Left renal cortex interstitium (tissue), 4 donors: ENCODE measurements at regions not wholly inside any gene's neighbourhood (a gene's known extent, or its start where the extent isn't known, plus 50 kb on each side); places are given as distances from the start of the nearest gene placed in this dataset.

Experiments
- DNase-seq, 4 donors: peaks; one replicate each; pipeline ENCODE4 v3.0.0-alpha.2; 2013; ENCODE audit warnings: low read depth in 4 of 4, low spot score in 2 of 4, missing footprints in 1 of 4

GRCh38 chr18:74023220-74023619 is 124.4 kb downstream of the FBXO15 start:
- DNase-seq: peak in 1 of 4 donors; percentile 8

GRCh38 chr18:74019864-74020263 is 127.8 kb downstream of the FBXO15 start:
- no peak for DNase-seq

- DNase-seq: peak in 1 of 4 donors; percentile 8
Observed at GRCh38 chr18:74013955-74014354, 133.7 kb downstream of the FBXO15 start.

GRCh38 chr18:74012954-74013630 is 134.5 kb downstream of the FBXO15 start:
- no peak for DNase-seq

GRCh38 chr18:74006143-74006542 is 141.5 kb downstream of the FBXO15 start:
- DNase-seq: no peak

GRCh38 chr18:74005320-74006109 is 142.1 kb downstream of the FBXO15 start:
- DNase-seq: no peak

GRCh38 chr18:73992242-73993022 is 155.2 kb downstream of the FBXO15 start:
- no peak for DNase-seq

GRCh38 chr18:73991570-73991969 is 156.1 kb downstream of the FBXO15 start:
- no peak for DNase-seq

GRCh38 chr18:73990258-73990657 is 157.4 kb downstream of the FBXO15 start:
- no peak for DNase-seq

- no peak for DNase-seq
Observed at GRCh38 chr18:73987247-73987980, 160.2 kb downstream of the FBXO15 start.

- peak in 1 of 4 donors; percentile 9 for DNase-seq
Observed at GRCh38 chr18:73986711-73987110, 160.9 kb downstream of the FBXO15 start.

- peak in 1 of 4 donors; percentile 11 for DNase-seq
Observed at GRCh38 chr18:73985855-73986625, 161.6 kb downstream of the FBXO15 start.

GRCh38 chr18:73983970-73984369 is 163.7 kb downstream of the FBXO15 start:
- no peak for DNase-seq

- DNase-seq: no peak
Observed at GRCh38 chr18:73983496-73983895, 164.1 kb downstream of the FBXO15 start.

- no peak for DNase-seq
Observed at GRCh38 chr18:73981796-73982195, 165.8 kb downstream of the FBXO15 start.

GRCh38 chr18:73980289-73980979 is 167.2 kb downstream of the FBXO15 start:
- DNase-seq: no peak

- no peak for DNase-seq
Observed at GRCh38 chr18:73979742-73980141, 167.9 kb downstream of the FBXO15 start.

GRCh38 chr18:73976433-73976832 is 171.2 kb downstream of the FBXO15 start:
- DNase-seq: no peak

- DNase-seq: no peak
Observed at GRCh38 chr18:73975266-73975665, 172.4 kb downstream of the FBXO15 start.
